ENCODE measurements at regions not wholly inside any gene's neighbourhood (a gene's known extent, or its start where the extent isn't known, plus 50 kb on each side); places are given as distances from the start of the nearest gene placed in this dataset.

DNA sequence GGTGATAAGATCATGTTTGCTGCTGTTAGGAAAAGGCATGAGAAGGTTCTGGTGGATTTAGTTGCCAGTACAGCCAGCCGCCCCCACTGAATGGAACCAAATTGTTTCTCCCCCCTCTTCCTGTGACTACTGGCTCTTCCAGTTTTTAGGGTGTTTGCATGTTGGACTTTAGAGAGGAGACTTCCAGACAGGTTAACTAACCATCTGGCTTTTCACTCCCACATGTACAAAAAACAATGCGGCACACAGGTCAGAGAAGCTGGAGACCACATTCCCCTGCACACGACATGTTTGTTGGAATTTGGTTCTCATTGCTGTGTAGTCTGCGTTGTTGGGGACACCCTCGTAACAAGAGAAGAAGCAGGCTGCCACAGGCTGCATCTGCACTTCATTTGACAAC is 103.9 kb upstream of the TMEM132C start:
- TF ChIP-seq CTCF (IDR thresholded peaks at IDR 0.05; ENCODE audit: control insufficient read depth, insufficient read depth, low read depth, low read length, missing control alignments) = no peak
- no peak for DNase-seq (ENCODE audit: low read depth)
- H3K4me3 ChIP-seq (ENCODE audit: control insufficient read depth, low read depth, low read length) = no peak overlapping the region

GRCh38 chr12:128164533-128164932 is 102.4 kb upstream of the TMEM132C start:
- H3K4me3 ChIP-seq (ENCODE audit: control insufficient read depth, low read depth, low read length) = no peak overlapping the region
- no peak for DNase-seq (ENCODE audit: low read depth)
- no peak for TF ChIP-seq CTCF (IDR thresholded peaks at IDR 0.05; ENCODE audit: control insufficient read depth, insufficient read depth, low read depth, low read length, missing control alignments)

GRCh38 chr12:128165387-128165786 is 101.6 kb upstream of the TMEM132C start:
- no peak for TF ChIP-seq CTCF (IDR thresholded peaks at IDR 0.05; ENCODE audit: control insufficient read depth, insufficient read depth, low read depth, low read length, missing control alignments)
- no peak for DNase-seq (ENCODE audit: low read depth)
- no peak overlapping the region for H3K4me3 ChIP-seq (ENCODE audit: control insufficient read depth, low read depth, low read length)

DNA sequence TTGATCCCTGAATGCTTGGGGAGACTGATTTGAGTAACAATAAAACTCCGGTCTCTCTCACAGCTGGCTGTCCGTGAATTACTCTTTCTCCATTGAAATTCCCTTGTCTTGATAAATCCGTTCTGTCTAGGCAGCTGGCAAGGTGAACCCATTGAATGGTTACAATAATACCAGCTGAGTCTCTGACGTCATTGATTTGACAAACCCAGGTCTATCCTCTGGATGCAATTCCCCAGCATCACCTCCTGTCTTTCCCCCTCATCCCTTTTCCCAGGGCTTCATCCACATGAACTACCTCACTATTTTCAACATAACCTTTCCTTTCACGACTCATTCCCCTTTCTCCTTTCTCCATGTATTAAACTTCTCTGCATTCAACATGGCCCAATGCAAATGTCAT is 98.7 kb upstream of the TMEM132C start:
- DNase-seq (ENCODE audit: low read depth) = no peak
- no peak for TF ChIP-seq CTCF (IDR thresholded peaks at IDR 0.05; ENCODE audit: control insufficient read depth, insufficient read depth, low read depth, low read length, missing control alignments)
- H3K4me3 ChIP-seq (ENCODE audit: control insufficient read depth, low read depth, low read length) = no peak overlapping the region

DNA sequence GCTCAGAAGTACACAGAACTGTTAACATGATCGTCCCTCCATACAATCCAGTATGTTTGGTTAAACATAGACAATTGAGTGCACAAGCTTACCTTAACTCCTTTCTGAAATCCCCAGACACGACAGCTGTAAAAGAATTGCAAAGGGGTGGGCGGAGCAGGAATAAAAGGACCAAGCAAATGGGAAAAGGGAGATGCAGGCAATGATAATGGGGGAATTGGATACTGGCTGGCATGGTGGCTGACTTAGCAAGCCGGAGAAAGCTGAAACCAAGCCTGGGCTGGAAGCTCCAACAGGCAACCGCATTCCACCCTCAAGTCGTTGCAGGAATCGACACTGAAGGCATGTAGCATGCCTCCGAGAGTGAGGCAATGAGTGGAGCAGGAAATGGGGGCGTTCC is 96.8 kb upstream of the TMEM132C start:
- no peak overlapping the region for H3K4me3 ChIP-seq (ENCODE audit: control insufficient read depth, low read depth, low read length)
- TF ChIP-seq CTCF (IDR thresholded peaks at IDR 0.05; ENCODE audit: control insufficient read depth, insufficient read depth, low read depth, low read length, missing control alignments) = no peak
- DNase-seq (ENCODE audit: low read depth) = no peak

DNA sequence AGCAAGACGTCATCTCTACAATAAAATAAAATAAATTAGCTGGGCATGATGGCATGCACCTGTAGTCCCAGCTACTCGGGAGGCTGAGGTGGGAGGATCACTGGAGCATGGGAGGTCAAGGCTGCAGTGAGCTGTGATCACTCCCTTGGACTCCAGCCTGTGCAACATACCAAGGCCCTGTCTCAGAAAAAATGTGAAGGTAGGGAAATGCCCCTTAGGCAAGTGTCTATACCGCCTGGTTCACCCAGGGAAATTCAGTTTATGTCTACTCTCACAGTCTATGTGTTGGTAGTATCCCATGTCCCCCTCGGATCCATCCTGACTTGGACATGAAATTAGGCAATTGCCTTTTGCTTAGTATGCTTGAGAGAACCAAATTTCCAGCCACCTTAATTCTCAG is 88.4 kb upstream of the TMEM132C start:
- TF ChIP-seq CTCF (IDR thresholded peaks at IDR 0.05; ENCODE audit: control insufficient read depth, insufficient read depth, low read depth, low read length, missing control alignments) = no peak
- no peak for DNase-seq (ENCODE audit: low read depth)
- no peak overlapping the region for H3K4me3 ChIP-seq (ENCODE audit: control insufficient read depth, low read depth, low read length)

DNA sequence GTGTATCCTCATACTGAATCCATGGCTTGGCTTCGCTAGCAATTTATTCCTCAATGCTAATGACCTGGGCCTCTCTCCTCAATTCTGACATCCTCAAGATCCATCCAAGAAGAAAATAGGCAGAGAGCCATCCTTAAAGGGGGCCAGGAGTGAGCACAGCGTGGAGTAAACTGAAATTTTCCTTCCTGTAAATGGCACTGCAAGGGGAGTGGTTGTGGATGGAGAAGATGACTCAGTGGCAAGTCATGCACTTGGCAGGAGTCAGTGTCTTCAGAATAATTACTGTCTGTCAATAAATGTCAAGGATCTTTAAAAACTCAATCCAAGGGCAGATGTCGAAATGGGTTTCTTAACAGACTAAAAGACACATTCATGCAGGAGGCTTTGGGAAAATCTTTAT is 88.0 kb upstream of the TMEM132C start:
- DNase-seq (ENCODE audit: low read depth) = no peak
- TF ChIP-seq CTCF (IDR thresholded peaks at IDR 0.05; ENCODE audit: control insufficient read depth, insufficient read depth, low read depth, low read length, missing control alignments) = no peak
- H3K4me3 ChIP-seq (ENCODE audit: control insufficient read depth, low read depth, low read length) = no peak overlapping the region
